Left ventricle myocardium superior (tissue), 1 donor: ENCODE measurements at regions not wholly inside any gene's neighbourhood (a gene's known extent, or its start where the extent isn't known, plus 50 kb on each side); places are given as distances from the start of the nearest gene placed in this dataset.
A peak's percentile ranks its signal among the peaks of the same experiment; 100 is the strongest.
"Not testable (repeated sequence)": the region's sequence is repeated elsewhere in the genome, so short reads cannot be mapped to it uniquely, and the experiment has no call there.

Experiments
- ATAC-seq: fragments of 200-7000 bp; cut with Tn5 transposase; one replicate; pipeline ENCODE4 v1.9.1; 2020; ENCODE audit warnings: mild to moderate bottlenecking, moderate library complexity
- DNase-seq: peaks from one replicate; pipeline ENCODE4 v3.0.0-alpha.2; 2020
- intact Hi-C: fragments of 100-400 bp; cut with micrococcal nuclease; formaldehyde crosslinking; loops from one replicate; pipeline ENCODE4 v1.11.0; 2022
- donor health status: DM: no; HTN: yes; CAD: no; lungs with severe emphysema.

GRCh38 chr6:106739387-106739786 is 110.0 kb downstream of the QRSL1 start:
- intact Hi-C loops, result no loop called here
- ATAC-seq, result peak; percentile 99
- DNase-seq, result peak; percentile 55

GRCh38 chr6:106736502-106736901 is 107.1 kb downstream of the QRSL1 start:
- DNase-seq (no peak), ATAC-seq (no peak)
- intact Hi-C loops, result no loop called here

- ATAC-seq (no peak), DNase-seq (no peak)
- intact Hi-C loops, result no loop called here
Observed at GRCh38 chr6:106735828-106736227, 106.5 kb downstream of the QRSL1 start.

DNA sequence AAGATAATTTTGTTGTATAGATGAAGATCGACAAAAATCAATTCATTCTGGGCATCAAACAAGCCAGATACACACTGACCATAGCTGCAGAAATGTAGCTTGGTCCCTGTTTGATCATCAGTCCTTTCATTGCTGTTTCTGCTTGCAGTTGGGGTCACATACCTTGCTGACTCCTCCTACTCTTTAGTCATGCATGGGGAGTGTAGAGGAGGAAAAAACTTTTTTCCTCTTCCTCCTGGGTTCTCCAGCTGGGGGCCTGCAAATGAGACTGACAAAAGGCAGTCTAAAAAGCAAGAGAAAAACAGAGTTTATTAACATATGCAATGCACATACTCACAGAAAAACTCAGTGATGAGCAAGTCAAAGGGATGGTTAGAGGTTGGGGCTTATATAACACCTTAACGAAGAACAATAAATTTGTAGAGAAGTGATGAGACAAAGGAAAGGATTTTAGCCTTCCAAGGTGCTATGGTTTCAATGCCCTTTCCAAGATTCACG is 105.8 kb downstream of the QRSL1 start:
- intact Hi-C loops, result no loop called here
- ATAC-seq, result no peak

GRCh38 chr6:106733386-106733785 is 104.0 kb downstream of the QRSL1 start:
- DNase-seq, result no peak
- ATAC-seq, result no peak
- intact Hi-C loops, result no loop called here

More for the DNA sequence above, 105.8 kb downstream of the QRSL1 start:
- DNase-seq, result no peak

DNA sequence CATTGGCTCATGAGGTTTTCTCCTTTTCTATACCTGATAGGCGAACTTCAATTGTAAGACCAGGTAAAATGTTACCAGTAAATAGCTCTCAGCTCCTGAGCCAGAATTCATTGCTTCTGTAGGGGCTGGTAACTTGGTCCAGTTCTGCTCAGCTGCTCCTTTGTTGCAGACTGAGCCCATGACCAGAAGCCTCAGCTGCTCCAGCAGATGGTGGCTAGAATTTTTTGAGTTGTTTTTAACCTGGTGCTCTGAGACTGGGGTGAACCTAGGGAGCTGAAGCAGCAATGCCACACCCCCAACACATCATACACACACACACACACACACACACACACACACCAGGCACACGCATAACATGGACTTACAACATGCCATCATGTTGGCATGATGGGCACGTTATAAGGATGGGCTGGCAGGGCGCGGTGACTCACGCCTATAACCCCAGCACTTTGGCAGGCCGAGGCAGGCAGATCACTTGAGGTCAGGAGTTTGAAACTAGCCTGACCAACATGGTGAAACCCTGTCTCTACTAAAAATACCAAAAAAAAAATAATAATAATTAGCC is 103.1 kb downstream of the QRSL1 start:
- ATAC-seq (no peak), DNase-seq (no peak)
- intact Hi-C loops, result no loop called here

DNA sequence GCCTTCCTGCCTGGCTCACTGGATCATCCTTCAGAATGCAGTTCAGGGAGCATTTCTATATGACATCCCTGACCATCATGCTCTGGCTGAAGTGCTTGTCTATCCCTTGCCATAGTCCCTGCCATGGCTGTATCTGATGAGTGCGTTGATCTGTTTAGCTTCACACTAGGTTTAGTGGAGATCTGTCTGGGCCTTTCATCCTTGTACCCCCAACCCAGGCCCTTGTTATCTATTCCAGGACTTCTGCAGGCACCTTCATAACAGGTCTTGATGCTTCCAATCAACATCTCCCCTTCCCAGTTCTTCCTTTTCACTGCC is 102.4 kb downstream of the QRSL1 start:
- no peak for DNase-seq
- intact Hi-C loops, result no loop called here
- no peak for ATAC-seq

DNA sequence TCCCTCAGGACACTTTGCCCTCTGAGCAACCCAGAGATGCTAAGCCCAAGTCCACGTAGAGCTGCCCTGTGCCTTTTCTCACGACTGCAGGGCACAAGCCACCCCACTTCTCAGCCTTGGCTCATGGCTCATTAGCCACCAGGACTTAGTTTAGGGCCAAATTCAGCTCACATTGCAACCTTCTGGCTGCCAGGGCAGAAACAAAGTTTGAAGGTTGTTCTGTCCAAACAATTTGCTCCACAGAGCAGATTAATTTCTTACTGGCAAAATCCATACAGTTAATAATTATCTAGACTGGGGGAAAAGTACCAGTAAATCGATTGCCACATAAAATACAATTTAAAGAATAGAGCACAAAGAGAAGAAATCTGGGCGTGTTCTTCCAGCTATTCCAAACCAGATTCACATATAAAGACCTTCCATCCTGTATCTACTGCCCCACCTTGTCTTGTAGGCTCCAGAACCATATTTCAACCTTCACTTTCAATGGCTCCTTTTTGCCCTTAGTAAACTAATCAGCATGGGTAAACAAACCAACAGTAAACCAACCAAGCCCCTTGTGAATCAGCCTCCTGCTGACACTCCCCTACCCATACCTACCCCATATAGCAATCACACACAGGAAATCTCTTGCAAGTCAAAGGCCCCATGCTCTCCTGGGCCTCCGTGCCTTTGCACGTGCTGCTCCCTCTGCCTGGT is 101.9 kb downstream of the QRSL1 start:
- intact Hi-C loops, result no loop called here
- ATAC-seq, result no peak
- no peak for DNase-seq

DNA sequence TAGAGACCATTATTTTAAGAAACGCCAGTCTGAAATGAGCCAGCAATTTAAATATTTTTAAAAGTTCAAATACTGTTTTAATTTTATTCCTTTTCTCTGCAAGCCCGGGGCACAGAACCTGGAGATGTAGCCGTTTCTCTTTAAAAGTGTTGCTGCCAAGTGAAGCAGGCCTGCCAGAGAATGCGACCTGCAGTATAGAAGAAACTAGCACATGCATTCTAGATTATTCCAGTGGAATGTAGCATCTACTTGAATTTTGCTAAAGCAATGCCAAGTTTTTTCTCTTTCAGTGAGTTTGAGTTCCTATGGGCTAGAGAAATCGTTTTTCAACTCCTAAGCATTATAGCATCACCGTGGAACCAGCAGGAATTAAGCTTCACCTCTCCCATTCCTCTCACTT is 101.3 kb downstream of the QRSL1 start:
- DNase-seq (no peak), ATAC-seq (no peak)
- intact Hi-C loops, result no loop called here

- intact Hi-C loops, result no loop called here
- DNase-seq (no peak), ATAC-seq (no peak)
Observed at GRCh38 chr6:106730264-106730663, 100.9 kb downstream of the QRSL1 start.

GRCh38 chr6:106729841-106730240 is 100.5 kb downstream of the QRSL1 start:
- intact Hi-C loops, result no loop called here
- ATAC-seq (no peak), DNase-seq (no peak)

DNA sequence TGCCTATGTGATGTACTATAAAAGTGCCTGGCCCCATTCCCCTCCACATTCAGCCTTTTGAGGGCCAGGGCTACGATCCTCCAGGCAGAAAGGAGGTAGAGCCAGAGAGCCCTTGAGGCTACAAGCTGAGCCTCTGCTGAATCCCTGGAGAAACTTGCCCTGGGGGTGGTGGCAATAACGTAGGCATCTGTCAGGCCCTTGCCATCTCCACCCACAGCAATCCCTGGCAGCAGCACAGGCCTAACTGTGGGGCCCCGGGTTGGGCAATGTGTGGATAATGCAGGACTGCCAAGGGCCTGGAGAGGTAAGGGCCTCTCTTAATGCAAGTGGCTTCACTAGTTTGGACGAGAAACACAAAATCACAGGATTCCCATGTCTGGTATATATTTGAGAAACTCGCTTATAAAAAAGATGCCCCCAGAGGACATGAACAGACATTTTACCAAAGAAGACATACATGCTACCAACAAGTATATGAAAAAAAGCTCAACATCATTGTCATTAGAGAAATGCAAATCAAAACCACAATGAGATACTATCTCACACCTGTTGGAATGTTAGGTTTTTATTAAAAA is 99.0 kb downstream of the QRSL1 start:
- intact Hi-C loops, result no loop called here

DNA sequence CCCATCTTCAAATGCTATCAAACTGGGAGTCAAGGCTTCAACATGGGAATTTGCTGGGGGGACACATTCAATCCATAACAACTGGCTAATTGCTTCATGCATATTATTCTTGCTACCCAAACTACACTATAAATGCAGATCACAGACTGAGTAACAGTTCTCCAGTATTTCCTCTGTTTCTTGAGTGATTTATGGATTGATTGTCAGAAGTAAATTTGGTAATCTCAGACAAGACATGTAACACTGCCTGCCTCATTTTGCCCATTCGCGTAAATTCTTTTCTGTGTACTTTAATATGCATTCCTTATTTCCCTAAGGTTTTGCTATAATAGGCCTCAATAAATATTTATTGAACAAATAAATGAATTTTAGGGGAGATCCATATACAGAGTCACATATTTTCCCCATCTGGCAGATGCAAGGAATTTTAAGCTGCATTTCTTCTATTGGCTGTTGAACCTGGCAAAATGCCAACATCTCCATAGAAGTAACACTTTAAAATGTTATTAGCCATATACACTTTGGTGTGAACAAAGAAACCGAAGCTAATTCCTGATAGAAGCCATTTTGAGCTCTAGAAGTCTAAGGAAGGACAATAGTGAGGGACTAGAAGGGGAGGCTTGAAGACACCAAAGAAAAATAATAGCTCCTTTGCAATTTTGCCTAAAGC is 98.2 kb downstream of the QRSL1 start:
- intact Hi-C loops, result no loop called here
- DNase-seq (no peak), ATAC-seq (no peak)

More for the DNA sequence above, 99.0 kb downstream of the QRSL1 start:
- DNase-seq, result no peak
- ATAC-seq, result no peak

GRCh38 chr6:106724848-106725247 is 95.5 kb downstream of the QRSL1 start:
- ATAC-seq (no peak), DNase-seq (no peak)
- intact Hi-C loops, result no loop called here

DNA sequence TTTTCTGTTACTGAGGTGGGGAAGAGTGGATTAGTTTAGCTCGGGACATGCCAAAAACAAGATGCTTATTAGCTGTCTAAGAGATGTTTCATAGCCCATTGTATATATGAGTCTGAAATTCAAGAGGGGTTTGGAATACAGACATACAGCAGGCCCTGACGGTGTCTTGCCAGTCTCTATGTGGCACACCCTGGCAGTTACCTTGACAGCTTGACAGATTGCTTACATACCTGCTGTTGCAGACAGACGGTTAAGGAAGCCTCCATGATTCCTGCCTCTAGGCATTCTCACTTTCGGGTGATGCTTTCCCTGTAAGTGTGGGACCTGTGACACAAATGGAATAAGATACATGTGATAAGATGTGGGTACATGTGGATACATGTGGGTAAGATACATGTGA is 95.0 kb downstream of the QRSL1 start:
- DNase-seq, result no peak
- ATAC-seq, result no peak
- intact Hi-C loops, result no loop called here

DNA sequence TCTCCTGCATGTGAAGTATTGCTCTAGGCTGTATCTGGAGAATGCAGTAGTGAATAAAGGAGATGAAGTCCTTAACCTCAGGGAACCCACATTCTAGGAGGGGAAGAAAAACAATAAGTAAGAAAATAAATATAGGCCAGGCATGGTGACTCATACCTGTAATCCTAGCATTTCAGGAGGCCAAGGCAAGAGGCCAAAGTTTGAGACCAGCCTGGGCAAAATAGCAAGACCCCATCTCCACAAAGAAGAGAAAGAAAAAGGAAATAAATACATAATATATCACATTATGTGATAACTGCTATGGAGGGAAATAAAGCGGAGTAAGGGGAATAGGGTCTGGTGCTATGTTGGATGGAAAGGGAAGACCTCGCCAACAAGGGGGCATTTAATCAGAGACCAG is 94.0 kb downstream of the QRSL1 start:
- DNase-seq, intact Hi-C loops: not testable (repeated sequence)

DNA sequence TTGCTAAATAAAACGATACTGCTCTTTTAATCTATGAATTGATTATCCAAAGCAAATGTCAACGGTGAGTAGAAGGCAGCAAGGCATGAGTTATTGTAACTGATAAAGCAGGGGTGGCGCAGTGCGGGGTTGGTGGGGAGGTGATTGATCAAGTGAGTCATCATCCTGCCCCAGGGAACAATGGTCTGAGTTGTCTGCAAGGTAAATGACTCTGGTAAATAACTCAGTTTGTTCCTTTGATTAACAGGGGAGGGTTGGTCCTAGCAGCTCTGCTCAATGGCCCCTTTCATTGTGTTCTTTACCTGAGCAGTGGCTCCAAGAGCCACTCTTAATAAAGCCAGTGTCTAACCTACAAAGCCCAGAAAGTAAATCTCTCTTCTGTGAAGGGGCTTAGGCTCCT is 91.8 kb downstream of the QRSL1 start:
- DNase-seq, ATAC-seq, intact Hi-C loops: not testable (repeated sequence)

More for the DNA sequence above, 94.0 kb downstream of the QRSL1 start:
- not testable (repeated sequence) for ATAC-seq
